Thyroid gland (tissue), 4 donors: ENCODE measurements at regions not wholly inside any gene's neighbourhood (a gene's known extent, or its start where the extent isn't known, plus 50 kb on each side); places are given as distances from the start of the nearest gene placed in this dataset.

ENCODE experiments used
- CTCF ChIP-seq, 6 experiments: fragments of 200-600 bp in 3 of 6; fragments of 450-650 bp in 3 of 6; sonication (generic) in 3 of 6; IDR thresholded peaks; one replicate each; pipeline ENCODE4 v1.5.1; 2016 to 2019; ENCODE audit warnings: antibody characterized with exemption in 6 of 6, mild to moderate bottlenecking in 2 of 6, inconsistent platforms in 1 of 6, moderate library complexity in 1 of 6
- POLR2A ChIP-seq, 2 donors: fragments of 450-650 bp; IDR thresholded peaks; one replicate each; pipeline ENCODE4 v1.6.1; 2017; ENCODE audit warnings: antibody characterized with exemption in 2 of 2, mild to moderate bottlenecking in 2 of 2, moderate library complexity in 1 of 2

- TF ChIP-seq CTCF (IDR thresholded peaks at IDR 0.05) = no peak
- no peak for TF ChIP-seq POLR2A (IDR thresholded peaks at IDR 0.05)
Observed at GRCh38 chr5:99083197-99083596, 154.4 kb upstream of the CHD1 start.
